K562 (cell line): ENCODE measurements at regions not wholly inside any gene's neighbourhood (a gene's known extent, or its start where the extent isn't known, plus 50 kb on each side); places are given as distances from the start of the nearest gene placed in this dataset.

Source experiments
- ATAC-seq: fragments of 200-7000 bp; cut with Tn5 transposase; 3 replicates; pipeline ENCODE4 v1.9.1; 2020; ENCODE audit warnings: moderate library complexity
- BruUV-seq: library from RNA; stranded (reverse); fragments of 400-500 nt; replicated peaks from 2 replicates; lab custom pipeline; 2021; lab: Mats Ljungman, UMichigan
- CTCF ChIA-PET: fragments of 300-600 bp; formaldehyde crosslinking; extraction: SDS; loops from one replicate; lab custom pipeline; 2021; ENCODE audit warnings: low intra/inter-chr PET ratio; lab: Yijun Ruan, JAX
- POLR2A ChIA-PET: fragments of 300-600, 350-650 bp; sonication (Branson Sonifier 250); formaldehyde crosslinking; extraction: SDS; loops from one replicate; lab custom pipeline; 2021; ENCODE audit warnings: antibody characterized with exemption, inconsistent platforms; lab: Yijun Ruan, JAX
- DNase-seq, 4 experiments: peaks; one replicate each; pipeline versions ENCODE4 v3.0.0 to v3.0.0-alpha.2; 2011 to 2018; ENCODE audit warnings: low spot score in 3 of 4, mixed read lengths in 3 of 4; ENCODE audit errors: extremely low read depth in 1 of 4
- FAIRE-seq: peaks from 2 replicates; lab custom pipeline; 2011; peaks lifted over from hg19 to GRCh38; lab: Jason Lieb, UNC
- H2AFZ ChIP-seq: 2 replicates; pipeline ENCODE4 v1.6.0; 2011; ENCODE audit warnings: low read depth, low read length, control low read depth, inconsistent platforms
- H3K27ac ChIP-seq: fragments of 200-600 bp; 3 replicates; pipeline ENCODE4 v1.8.0; 2011; ENCODE audit warnings: low read depth, mild to moderate bottlenecking, control low read depth, inconsistent platforms, low read length, moderate library complexity, mixed read lengths; ENCODE audit errors: extremely low read depth
- H3K27me3 ChIP-seq, 2 experiments: fragments of 300-600 bp in 1 of 2; 2 replicates in 1 of 2; 3 replicates in 1 of 2; pipeline versions ENCODE4 v1.6.0 to v1.8.0; 2011; ENCODE audit warnings: inconsistent platforms in 2 of 2, low read length in 2 of 2, mild to moderate bottlenecking in 1 of 2, mixed read lengths in 1 of 2, moderate library complexity in 1 of 2; ENCODE audit not compliant: control insufficient read depth in 2 of 2, insufficient read depth in 2 of 2
- H3K36me3 ChIP-seq: fragments of 300-600 bp; 3 replicates; pipeline ENCODE4 v1.8.0; 2011; ENCODE audit warnings: mild to moderate bottlenecking, low read length, inconsistent platforms; ENCODE audit not compliant: control insufficient read depth, insufficient read depth
- H3K4me1 ChIP-seq, 2 experiments: fragments of 200-600 bp in 1 of 2; replicated peaks in 1 of 2; 2 replicates in 1 of 2; 3 replicates in 1 of 2; pipeline versions ENCODE4 v1.5.1 to v1.8.0; 2011; ENCODE audit warnings: inconsistent platforms in 2 of 2, low read length in 2 of 2, mild to moderate bottlenecking in 1 of 2, mixed read lengths in 1 of 2, moderate library complexity in 1 of 2; ENCODE audit not compliant: control insufficient read depth in 2 of 2, insufficient read depth in 2 of 2
- H3K4me2 ChIP-seq: 2 replicates; pipeline ENCODE4 v1.6.1; 2011; ENCODE audit warnings: low read length, control low read depth, inconsistent platforms, mixed read lengths; ENCODE audit not compliant: insufficient read depth
- H3K4me3 ChIP-seq: fragments of 200-600 bp; sonication (generic), shearing (Covaris generic); 2 replicates; pipeline ENCODE4 v1.5.1; 2016; ENCODE audit warnings: control low read depth, inconsistent platforms
- H3K79me2 ChIP-seq: fragments of 200-600 bp; 3 replicates; pipeline ENCODE4 v1.8.0; 2011; ENCODE audit warnings: low read length, inconsistent platforms; ENCODE audit not compliant: control insufficient read depth, insufficient read depth
- H3K9ac ChIP-seq, 2 experiments: 2 replicates each; pipeline versions ENCODE4 v1.6.0 to v1.6.1; 2011; ENCODE audit warnings: low read depth in 2 of 2, low read length in 2 of 2, control low read depth in 1 of 2, inconsistent platforms in 1 of 2, mild to moderate bottlenecking in 1 of 2, mixed read lengths in 1 of 2; ENCODE audit not compliant: insufficient read depth in 1 of 2
- H3K9me1 ChIP-seq: one replicate; pipeline ENCODE4 v1.6.0; 2011; ENCODE audit warnings: inconsistent platforms, mild to moderate bottlenecking, low read length, moderate library complexity; ENCODE audit not compliant: control insufficient read depth, insufficient read depth
- H3K9me3 ChIP-seq: replicated peaks from 2 replicates; pipeline ENCODE4 v1.5.1; 2011; ENCODE audit warnings: low read depth, low read length, inconsistent platforms; ENCODE audit not compliant: control insufficient read depth, insufficient read depth
- H4K20me1 ChIP-seq: replicated peaks from 2 replicates; pipeline ENCODE4 v1.6.1; 2011; ENCODE audit warnings: low read length, inconsistent platforms, mixed read lengths; ENCODE audit not compliant: control insufficient read depth, insufficient read depth
- ADNP ChIP-seq: fragments of 200-800 bp; sonication (Bioruptor generic); IDR thresholded peaks from 2 replicates; pipeline ENCODE4 v1.6.1; 2016; ENCODE audit warnings: missing genetic modification characterization, missing compliant biosample characterization
- GABPB2 ChIP-seq: fragments of 250-450 bp; sonication (Bioruptor Pico); conservative IDR thresholded peaks from 2 replicates; pipeline ENCODE4 v1.5.1; 2021; ENCODE audit warnings: mild to moderate bottlenecking
- HDAC6 ChIP-seq: IDR thresholded peaks from 2 replicates; pipeline ENCODE4 v1.6.1; 2012; ENCODE audit warnings: low read depth, mild to moderate bottlenecking, control low read depth, inconsistent platforms, low read length, moderate library complexity
- POLR2G ChIP-seq: fragments of 200-400 bp; formaldehyde crosslinking; IDR thresholded peaks from 2 replicates; pipeline ENCODE4 v1.6.1; 2017; ENCODE audit warnings: low read depth, mild to moderate bottlenecking, antibody characterized with exemption, low read length, moderate library complexity
- SMAD2 ChIP-seq: fragments of 150-350 bp; IDR thresholded peaks from 2 replicates; pipeline ENCODE4 v1.6.1; 2014; ENCODE audit warnings: low read depth, mild to moderate bottlenecking, low read length
- ZC3H4 ChIP-seq: sonication (generic); formaldehyde crosslinking; IDR thresholded peaks from 2 replicates; pipeline ENCODE4 v1.9.0; 2021; ENCODE audit warnings: missing genetic modification reagents, borderline replicate concordance
- ZNF23 ChIP-seq: fragments of 250-450 bp; sonication (Bioruptor Pico); IDR thresholded peaks from 2 replicates; pipeline ENCODE4 v1.4.0; 2020; ENCODE audit warnings: mild to moderate bottlenecking
- WGBS: fragments of 100-300 bp; shearing (Covaris generic); methylation state at CpG from one replicate; pipeline ENCODE4 v1.1.6; 2016; ENCODE audit warnings: low coverage, mixed read lengths; ENCODE audit not compliant: insufficient coverage; ENCODE audit errors: missing lambda C conversion rate; 5-methylcytosine and 5-hydroxymethylcytosine counted together
- in situ Hi-C: fragments of 300-500 bp; cut with MboI; formaldehyde crosslinking; loops from 4 replicates; pipeline ENCODE4 v1.15.0; 2018; ENCODE audit warnings: inconsistent platforms, mixed read lengths
- intact Hi-C: fragments of 100-400 bp; cut with micrococcal nuclease; formaldehyde crosslinking; loops from 2 replicates; pipeline ENCODE4 v1.14.2; 2022
- TF ChIP-seq, protein P1 (sequence below): fragments of 450-650 bp; IDR thresholded peaks from 2 replicates; pipeline ENCODE4 v1.6.1; 2014; ENCODE audit warnings: low read depth, mild to moderate bottlenecking, moderate library complexity, borderline replicate concordance
- TF ChIP-seq, protein P2 (sequence below): fragments of 450-650 bp; formaldehyde crosslinking; IDR thresholded peaks from 2 replicates; pipeline ENCODE4 v1.4.0; 2022; ENCODE audit warnings: missing genetic modification characterization

DNA sequence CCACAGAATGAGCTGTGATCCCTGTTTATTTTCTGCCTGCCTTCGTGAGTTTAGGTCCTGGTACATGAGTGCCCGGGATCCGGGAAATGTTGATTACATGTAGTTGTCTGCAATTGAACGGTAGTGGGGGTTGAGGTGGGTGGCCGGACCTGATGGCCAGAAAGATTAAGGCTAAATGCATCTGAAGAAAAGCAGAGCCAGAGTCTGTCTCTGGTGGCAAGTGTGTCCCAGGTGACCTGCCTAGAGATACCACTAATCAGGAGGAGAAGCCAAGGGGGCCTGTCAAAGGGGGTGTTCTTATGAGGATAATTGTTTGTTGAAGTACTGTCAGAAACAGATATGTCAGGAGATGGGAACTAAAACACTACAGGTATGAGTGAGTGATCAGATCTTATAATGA is 154.0 kb upstream of the ASIC2 start:
- Histone ChIP-seq H3K27ac (no peak overlapping the region), H3K4me3 (no peak overlapping the region), H3K9me1 (no peaks in the 10 kb centered on the region), H3K9ac (no peak overlapping the region), H3K79me2 (no peaks in the 10 kb centered on the region), H2AFZ (no peak overlapping the region), H3K9me3 (no peaks in the 10 kb centered on the region), H3K4me2 (no peak overlapping the region), H3K27me3 (peaks cover 3 to 5% of the 10 kb centered on the region in 2 experiments; a peak in 3 of 5 replicates), H4K20me1 (no peaks in the 10 kb centered on the region), H3K4me1 (no peaks in the 10 kb centered on the region), H3K36me3 (no peaks in the 10 kb centered on the region)
- ChIA-PET CTCF (no interaction called here), POLR2A (interaction anchor here (0.6 kb wide), 2 partner anchors 25 to 71 kb away, joined by 3 to 4 read pairs; no protein-coding TSS in a partner anchor)
- 5% methylated on average over 5 of the region's 5 CpGs for WGBS
- ATAC-seq (no peak), DNase-seq (no peak), FAIRE-seq (no peak)
- intact Hi-C loops, result loop anchor here (5.0 kb wide), 1 partner anchor 70 kb away; no protein-coding TSS in a partner anchor
- in situ Hi-C loops, result no loop called here
- TF ChIP-seq GABPB2 (no peak), POLR2G (no peak), ZC3H4 (CRISPR knock-in tag) (no peak), HDAC6 (no peak), SMAD2 (no peak), ADNP (tag) (no peak), ZNF23 (CRISPR knock-in tag) (no peak)
- TF ChIP-seq, protein P1, sequence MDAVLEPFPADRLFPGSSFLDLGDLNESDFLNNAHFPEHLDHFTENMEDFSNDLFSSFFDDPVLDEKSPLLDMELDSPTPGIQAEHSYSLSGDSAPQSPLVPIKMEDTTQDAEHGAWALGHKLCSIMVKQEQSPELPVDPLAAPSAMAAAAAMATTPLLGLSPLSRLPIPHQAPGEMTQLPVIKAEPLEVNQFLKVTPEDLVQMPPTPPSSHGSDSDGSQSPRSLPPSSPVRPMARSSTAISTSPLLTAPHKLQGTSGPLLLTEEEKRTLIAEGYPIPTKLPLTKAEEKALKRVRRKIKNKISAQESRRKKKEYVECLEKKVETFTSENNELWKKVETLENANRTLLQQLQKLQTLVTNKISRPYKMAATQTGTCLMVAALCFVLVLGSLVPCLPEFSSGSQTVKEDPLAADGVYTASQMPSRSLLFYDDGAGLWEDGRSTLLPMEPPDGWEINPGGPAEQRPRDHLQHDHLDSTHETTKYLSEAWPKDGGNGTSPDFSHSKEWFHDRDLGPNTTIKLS, result no peak
- TF ChIP-seq, protein P2, sequence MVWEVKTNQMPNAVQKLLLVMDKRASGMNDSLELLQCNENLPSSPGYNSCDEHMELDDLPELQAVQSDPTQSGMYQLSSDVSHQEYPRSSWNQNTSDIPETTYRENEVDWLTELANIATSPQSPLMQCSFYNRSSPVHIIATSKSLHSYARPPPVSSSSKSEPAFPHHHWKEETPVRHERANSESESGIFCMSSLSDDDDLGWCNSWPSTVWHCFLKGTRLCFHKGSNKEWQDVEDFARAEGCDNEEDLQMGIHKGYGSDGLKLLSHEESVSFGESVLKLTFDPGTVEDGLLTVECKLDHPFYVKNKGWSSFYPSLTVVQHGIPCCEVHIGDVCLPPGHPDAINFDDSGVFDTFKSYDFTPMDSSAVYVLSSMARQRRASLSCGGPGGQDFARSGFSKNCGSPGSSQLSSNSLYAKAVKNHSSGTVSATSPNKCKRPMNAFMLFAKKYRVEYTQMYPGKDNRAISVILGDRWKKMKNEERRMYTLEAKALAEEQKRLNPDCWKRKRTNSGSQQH, result no peak
- no TSS peak for BruUV-seq
